SKM-1 (cell line): ENCODE measurements at regions not wholly inside any gene's neighbourhood (a gene's known extent, or its start where the extent isn't known, plus 50 kb on each side); places are given as distances from the start of the nearest gene placed in this dataset.

ENCODE experiments used
- DNase-seq: peaks from one replicate; lab custom pipeline; 2025; ENCODE audit not compliant: unreplicated experiment; lab: John Stamatoyannopoulos, UW

GRCh38 chr2:71824436-71824835, 323.2 kb downstream of the CYP26B1 start:
- DNase-seq, result no peak

- no peak for DNase-seq
Measured at GRCh38 chr2:71823526-71823925, 324.1 kb downstream of the CYP26B1 start.

- DNase-seq, result no peak
Measured at GRCh38 chr2:71822463-71822862, 325.2 kb downstream of the CYP26B1 start.

DNA sequence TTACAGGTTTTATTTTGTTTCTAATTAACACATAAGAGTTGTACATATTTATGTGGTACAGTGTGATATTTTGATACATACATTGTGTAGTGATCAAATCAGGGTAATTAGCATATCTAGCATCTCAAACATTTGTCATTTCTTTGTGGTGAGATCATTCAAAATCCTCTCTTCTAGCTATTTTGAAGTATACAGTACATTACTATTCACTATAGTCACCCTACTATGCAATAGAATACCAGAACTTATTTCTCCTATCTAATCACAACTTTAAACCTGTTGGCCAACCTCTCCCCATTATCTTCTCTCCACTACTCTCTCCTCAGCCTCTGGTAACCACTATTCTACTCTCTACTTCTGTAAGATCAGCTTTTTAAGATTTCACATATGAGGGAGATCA, 325.8 kb downstream of the CYP26B1 start:
- DNase-seq, result no peak

DNA sequence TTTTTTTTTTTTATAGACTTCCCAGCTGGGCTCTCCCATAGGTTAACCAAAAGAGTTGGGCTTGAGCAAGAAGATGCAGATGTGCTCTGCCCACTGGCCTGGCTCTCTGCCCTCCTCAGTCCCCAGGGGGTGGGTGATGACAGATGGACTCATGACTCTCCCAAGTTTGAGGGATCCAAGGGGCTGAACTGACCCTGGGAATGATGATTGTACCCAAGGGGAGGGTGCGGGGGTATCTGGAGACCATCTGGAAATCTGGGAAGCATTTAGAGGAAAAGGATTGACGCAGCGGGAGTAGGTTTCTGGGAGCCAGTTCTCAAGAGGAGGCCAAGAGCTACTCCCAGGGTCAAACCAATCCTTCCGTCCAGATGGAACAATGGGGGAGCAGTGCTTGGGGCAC, 330.8 kb downstream of the CYP26B1 start:
- DNase-seq, result no peak

DNA sequence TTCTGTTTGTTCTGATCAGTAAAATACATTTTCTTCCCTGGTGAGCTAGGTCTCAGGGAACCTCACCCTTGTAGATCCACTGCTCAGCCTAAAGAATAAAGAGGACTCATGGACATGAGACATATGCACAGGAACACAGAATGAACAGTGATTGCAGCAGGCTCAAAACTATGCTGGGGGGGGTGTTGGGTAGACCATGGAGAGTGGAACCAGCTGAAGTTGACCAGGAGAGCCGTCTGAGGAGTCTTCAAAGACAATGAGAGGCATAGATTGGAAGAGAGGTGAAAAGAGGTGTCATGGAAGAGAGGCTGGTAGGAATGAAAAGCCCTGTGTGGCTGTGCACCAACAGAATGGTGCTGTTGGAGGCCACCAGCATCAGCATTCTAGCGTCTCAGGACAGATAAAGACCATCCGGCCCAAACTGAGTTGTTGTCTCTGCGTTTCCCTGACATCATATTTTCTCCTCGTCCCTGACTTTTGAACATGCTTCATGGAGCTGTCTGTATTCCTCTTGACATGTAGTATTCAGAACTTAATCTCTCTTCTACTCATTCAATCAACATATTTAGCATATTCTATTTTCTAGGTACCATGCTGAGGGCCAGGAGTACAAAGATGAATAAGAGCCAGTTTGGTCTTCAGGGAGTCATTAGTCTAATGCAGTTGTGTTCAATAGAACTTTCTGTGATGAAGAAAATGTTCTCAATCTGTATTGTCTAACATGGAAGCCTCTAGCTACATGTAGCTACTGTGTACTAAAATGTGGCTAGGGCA, 331.8 kb downstream of the CYP26B1 start:
- no peak for DNase-seq

DNA sequence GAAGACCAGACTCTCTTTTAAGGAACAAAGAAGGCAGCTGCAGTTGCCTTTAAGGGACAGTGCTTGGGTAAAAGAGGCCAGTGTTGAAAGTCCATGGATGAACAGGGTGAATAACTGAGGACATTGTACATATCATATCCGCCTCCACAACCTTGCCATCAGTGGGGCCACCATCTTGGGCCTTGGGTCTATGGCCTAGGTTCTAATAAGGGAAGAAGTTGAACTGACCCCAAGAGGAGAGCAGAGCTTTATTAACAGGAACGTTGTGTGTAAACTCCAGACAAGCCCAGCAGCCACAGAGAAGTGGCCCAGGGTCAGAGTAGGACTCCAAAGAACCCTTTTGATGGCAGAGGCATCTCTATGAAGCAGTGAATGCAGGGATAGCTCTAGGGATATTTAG, 332.8 kb downstream of the CYP26B1 start:
- no peak for DNase-seq

- no peak for DNase-seq
Measured at GRCh38 chr2:71813807-71814470, 333.7 kb downstream of the CYP26B1 start.

DNA sequence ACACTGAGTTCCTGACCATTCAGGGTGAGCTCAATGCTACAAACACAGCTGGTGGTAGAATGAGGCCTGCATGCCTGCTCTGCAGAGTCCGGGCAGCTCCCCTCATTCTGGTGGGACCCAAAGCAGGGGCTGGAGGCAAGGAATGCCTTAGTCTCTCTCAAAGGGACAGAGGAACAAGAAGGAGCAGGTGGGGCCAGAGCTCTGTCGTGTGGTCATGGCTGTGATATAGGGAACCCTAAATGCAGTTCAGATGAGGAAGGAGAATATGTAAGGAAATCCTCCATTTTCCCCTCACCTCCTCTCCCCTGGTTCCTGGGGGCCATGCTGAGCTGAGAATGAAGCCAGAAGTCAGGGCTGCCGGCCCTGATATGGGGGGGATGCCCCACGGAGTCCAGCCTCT, 334.3 kb downstream of the CYP26B1 start:
- no peak for DNase-seq

DNA sequence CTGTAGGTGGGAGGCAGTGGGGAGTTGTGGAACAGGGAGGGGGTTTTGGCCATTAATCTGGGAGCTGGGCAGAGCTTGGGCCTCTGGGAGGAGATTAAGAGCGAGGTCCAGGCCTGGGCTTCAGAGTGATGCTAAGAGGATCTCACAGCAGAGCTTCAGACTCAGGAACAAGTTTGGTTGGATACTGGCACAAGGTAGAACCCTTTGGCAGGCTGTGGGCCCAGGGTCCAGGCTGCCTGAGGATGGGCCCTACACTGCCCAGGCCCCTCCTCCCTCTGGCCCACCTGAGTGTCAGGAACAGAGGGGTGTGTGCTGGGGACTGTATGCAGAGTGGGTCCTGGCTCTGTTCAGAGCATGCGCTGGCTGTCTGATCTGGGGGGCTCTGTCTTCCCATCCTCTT, 334.9 kb downstream of the CYP26B1 start:
- DNase-seq, result no peak

- DNase-seq, result no peak
Measured at GRCh38 chr2:71811726-71812125, 335.9 kb downstream of the CYP26B1 start.

DNA sequence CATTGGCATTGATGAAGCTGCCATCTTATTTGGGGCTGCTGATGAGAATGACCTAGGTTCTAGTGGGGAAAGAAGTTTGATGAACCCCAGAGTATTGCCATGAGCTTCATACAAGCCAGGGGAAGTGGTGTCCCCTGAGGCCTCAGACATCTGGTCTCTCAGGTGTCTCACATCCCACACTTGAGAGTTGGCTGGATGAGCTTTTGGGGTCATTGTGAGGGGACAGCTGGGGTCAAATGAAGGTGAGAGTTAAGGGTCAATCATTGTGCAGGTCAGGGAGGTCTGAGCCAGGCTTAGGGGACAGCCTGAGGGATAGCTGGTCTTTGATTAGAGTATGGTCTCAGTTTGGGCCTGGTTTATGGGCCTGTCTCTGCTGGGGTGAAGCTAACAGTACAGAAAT, 336.5 kb downstream of the CYP26B1 start:
- no peak for DNase-seq

- no peak for DNase-seq
Measured at GRCh38 chr2:71807581-71808451, 339.8 kb downstream of the CYP26B1 start.

DNA sequence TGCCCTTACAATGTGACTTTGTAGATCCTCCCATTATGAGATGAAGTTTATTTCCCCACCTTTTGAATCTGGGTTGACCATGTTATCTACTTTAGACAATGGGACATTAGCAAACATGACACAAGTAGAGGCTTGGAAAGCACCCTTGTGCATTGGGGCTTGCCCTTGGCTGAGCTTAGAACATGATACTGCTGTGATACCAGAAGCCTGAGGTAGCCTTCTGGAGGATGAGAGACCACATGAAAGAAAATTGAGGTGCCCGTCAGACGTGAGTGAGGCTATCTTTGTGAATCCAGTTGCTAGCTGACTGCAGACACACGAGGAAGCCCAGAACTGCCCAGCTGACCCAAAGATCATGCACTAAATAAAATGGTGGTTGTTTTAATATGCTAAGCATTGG, 341.2 kb downstream of the CYP26B1 start:
- no peak for DNase-seq

DNA sequence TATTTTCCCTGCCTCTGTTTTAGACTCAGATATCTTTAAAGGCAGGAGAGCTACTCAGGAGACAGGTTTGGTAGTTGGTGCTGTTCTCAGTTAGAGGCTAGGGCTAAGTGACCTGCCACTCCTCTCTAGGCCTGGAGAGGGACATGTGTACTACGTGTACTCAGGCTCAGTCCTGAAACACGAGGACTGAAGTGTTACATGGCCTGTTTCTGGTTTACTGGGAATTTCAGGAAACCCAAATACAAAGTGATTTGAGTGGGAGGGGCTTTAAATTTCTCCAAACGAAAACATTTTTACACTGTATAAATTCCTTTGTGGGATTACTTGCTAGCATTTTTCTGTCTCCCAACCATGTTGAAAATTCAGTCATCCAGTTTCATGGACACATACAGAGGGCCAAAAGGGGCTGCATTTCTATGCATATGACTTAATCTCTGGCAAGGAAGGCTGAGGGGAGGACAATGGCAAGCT, 343.3 kb downstream of the CYP26B1 start:
- DNase-seq, result no peak

DNA sequence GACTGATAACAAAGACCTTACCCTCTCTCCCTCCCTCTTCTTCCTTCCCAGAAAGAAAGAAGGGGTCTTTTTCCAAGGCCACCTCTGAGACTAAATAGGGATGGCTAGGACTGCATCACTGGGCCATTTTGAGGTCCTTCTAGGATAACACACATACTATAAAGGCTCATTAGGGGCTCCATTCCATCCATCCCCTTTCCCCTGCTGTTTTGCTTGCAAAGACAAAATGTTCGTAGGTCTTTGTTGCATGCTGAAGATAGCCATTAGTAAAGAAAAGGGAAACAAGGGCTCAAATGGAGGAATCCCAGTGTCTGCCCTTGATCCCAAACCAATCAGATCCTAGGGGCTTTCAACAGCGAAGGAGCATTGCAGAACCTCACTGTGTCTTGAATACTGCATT, 344.3 kb downstream of the CYP26B1 start:
- no peak for DNase-seq

DNA sequence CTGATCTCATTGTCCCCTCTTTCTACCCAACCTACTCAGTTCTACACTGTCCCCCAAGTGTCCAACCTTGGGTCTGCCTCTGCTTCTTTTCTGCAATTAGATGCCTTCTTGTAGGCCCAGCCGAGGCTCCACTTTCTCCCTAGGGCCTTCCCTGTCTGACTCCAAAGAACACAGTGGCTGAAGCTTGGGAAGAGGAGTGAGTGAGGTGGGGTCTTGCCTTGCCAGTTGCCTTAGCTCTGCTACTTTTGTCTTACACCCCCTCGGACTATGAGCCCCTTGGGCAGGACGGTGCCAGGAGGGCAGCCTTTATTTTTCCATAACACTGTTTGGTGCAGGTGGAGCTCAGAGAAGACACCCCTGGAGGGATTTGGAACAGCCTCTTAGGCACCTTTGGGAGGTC, 345.1 kb downstream of the CYP26B1 start:
- no peak for DNase-seq

- peak; percentile 22 for DNase-seq
Measured at GRCh38 chr2:71801969-71802368, 345.7 kb downstream of the CYP26B1 start.

- no peak for DNase-seq
Measured at GRCh38 chr2:71801556-71801955, 346.1 kb downstream of the CYP26B1 start.

- DNase-seq, result no peak
Measured at GRCh38 chr2:71800851-71801250, 346.8 kb downstream of the CYP26B1 start.

DNA sequence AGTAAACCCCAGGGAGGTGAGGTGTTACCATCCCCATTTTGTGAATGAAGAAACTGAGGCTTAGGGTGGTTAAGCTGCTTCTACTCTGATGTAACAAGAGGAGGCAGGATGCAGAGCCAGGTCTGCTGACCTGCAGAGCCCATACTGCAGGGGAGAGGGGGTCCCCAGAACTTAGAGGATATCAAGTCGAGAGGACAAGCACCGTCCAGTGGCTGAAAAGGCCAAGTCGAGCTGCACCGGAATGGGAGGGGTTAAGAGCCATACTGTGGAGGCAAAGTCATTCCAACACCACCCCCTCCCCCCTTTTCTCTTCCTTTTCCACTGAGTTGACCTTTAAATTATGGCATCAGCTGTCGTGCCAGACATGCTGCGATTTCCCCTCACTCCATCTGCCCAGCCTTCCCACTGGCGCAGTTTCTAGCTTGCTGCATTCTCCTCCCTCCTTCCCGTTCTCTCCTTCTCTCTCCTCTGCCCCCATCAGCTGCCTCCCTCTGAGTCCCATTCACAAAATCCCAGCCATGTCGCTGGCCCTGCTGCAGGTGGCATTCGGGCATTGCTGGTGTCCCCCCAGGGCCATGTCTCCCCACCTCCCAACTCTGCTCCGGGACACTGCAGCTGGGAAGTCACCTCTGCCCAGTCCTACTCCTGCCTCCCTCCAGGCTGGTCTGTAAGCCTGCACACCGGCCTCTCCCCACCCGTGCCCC, 346.9 kb downstream of the DYSF start:
- no peak for DNase-seq
